ENCODE measurements at regions not wholly inside any gene's neighbourhood (a gene's known extent, or its start where the extent isn't known, plus 50 kb on each side); places are given as distances from the start of the nearest gene placed in this dataset.

DNA sequence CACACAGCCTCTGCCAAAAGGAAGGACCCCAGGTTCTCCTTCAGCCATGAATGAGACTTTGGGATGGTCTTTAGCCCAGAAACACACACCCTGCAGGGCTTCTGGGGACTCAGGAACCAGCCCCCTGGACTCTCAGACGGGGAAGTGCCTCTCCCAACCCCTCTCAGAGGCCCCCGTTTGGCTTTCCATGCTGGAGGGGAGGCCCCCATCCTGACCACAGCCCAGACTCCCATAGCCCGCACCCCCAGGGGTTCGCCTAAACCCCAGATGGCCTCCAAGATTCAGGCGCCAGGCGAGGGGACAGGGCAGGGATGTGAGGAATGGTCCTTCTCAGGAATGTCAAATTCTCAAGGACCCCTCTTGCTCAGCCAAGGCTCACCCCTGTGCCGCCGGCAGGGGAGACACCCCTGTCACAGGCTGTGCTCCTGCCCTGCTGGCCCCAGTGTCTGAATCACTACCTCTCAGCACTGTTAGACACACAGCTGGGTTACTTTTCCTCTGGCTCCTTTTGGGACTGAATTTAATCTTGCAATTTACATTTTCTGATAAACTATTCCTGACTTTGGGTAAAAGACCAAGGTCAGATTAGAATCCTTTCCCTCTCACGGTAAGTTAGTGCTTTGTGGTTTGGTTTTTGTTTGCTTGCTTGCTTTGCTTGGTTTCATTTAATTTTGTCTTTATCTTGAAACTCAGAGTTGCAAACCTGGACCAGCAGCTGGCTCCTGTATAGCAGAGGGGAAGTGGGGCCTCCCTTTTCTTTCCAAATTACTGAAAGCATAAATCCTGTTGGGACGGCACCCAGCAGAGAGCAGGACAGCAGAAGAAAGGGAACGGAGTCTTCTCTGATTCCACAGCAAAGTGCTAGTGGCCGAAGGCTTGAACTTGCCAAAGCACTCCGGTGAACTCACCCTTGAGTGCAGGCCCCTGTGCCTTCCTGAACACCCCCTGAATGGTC is 198.9 kb upstream of the RAB6C start:
- TF ChIP-seq EGR1 (IDR thresholded peaks at IDR 0.05; ENCODE audit: low read depth in 2 of 2) (no peak), NR2F2 (IDR thresholded peaks at IDR 0.05) (no peak), YY1 (IDR thresholded peaks at IDR 0.05) (no peak), TAF1 (conservative IDR thresholded peaks at IDR 0.05) (no peak), JUND (IDR thresholded peaks at IDR 0.05) (no peak), RAD21 (IDR thresholded peaks at IDR 0.05) (no peak), GABPA (IDR thresholded peaks at IDR 0.05 in 1 of 2, conservative IDR thresholded peaks at IDR 0.05 in 1 of 2) (no peak), RXRA (IDR thresholded peaks at IDR 0.05) (no peak), HNF4G (IDR thresholded peaks at IDR 0.05) (no peak)
- TF ChIP-seq, protein P1, sequence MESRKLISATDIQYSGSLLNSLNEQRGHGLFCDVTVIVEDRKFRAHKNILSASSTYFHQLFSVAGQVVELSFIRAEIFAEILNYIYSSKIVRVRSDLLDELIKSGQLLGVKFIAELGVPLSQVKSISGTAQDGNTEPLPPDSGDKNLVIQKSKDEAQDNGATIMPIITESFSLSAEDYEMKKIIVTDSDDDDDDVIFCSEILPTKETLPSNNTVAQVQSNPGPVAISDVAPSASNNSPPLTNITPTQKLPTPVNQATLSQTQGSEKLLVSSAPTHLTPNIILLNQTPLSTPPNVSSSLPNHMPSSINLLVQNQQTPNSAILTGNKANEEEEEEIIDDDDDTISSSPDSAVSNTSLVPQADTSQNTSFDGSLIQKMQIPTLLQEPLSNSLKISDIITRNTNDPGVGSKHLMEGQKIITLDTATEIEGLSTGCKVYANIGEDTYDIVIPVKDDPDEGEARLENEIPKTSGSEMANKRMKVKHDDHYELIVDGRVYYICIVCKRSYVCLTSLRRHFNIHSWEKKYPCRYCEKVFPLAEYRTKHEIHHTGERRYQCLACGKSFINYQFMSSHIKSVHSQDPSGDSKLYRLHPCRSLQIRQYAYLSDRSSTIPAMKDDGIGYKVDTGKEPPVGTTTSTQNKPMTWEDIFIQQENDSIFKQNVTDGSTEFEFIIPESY (IDR thresholded peaks at IDR 0.05) = no peak
- TF ChIP-seq, protein P2, sequence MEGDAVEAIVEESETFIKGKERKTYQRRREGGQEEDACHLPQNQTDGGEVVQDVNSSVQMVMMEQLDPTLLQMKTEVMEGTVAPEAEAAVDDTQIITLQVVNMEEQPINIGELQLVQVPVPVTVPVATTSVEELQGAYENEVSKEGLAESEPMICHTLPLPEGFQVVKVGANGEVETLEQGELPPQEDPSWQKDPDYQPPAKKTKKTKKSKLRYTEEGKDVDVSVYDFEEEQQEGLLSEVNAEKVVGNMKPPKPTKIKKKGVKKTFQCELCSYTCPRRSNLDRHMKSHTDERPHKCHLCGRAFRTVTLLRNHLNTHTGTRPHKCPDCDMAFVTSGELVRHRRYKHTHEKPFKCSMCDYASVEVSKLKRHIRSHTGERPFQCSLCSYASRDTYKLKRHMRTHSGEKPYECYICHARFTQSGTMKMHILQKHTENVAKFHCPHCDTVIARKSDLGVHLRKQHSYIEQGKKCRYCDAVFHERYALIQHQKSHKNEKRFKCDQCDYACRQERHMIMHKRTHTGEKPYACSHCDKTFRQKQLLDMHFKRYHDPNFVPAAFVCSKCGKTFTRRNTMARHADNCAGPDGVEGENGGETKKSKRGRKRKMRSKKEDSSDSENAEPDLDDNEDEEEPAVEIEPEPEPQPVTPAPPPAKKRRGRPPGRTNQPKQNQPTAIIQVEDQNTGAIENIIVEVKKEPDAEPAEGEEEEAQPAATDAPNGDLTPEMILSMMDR (IDR thresholded peaks at IDR 0.05; ENCODE audit: low read depth, low read length, missing input control) = no peak
- TF ChIP-seq, protein P3, sequence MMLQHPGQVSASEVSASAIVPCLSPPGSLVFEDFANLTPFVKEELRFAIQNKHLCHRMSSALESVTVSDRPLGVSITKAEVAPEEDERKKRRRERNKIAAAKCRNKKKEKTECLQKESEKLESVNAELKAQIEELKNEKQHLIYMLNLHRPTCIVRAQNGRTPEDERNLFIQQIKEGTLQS (IDR thresholded peaks at IDR 0.05) = no peak

Measured in liver (tissue), 3 donors.